ENCODE measurements at regions not wholly inside any gene's neighbourhood (a gene's known extent, or its start where the extent isn't known, plus 50 kb on each side); places are given as distances from the start of the nearest gene placed in this dataset.

DNA sequence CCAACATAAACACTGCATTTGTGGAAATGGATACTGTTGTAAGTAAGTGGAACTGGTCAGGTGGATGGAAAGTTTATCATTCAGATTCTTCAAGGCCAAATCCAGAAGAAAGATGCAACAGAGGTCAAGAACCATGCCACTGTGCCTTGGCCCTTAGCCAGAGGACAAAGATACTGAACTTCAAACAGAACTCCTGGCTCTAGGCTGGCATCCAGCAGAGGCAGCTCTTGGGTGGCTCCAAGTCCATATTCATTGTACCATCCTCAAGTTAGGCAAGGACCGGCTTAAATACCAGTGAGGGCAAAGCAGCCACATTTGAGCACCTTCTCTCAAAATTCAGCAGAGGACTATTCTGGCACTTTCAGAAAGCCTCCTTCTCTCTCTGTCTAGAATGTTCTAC lies 53.2 kb downstream of the DNAAF9 start:
- H2AFZ ChIP-seq (ENCODE audit: low read length, unreplicated experiment), result no peak overlapping the region
- H3K4me1 ChIP-seq (ENCODE audit: control insufficient read depth, insufficient read depth, low read length, unreplicated experiment), result no peaks in the 10 kb centered on the region
- no peak overlapping the region for H3K27ac ChIP-seq (ENCODE audit: low read depth, low read length)
- no peaks in the 10 kb centered on the region for H3K36me3 ChIP-seq (ENCODE audit: insufficient read depth, low read length)
- no peak overlapping the region for H3K4me3 ChIP-seq (ENCODE audit: low read depth, low read length)
- no peaks in the 10 kb centered on the region for H3K27me3 ChIP-seq (ENCODE audit: insufficient read depth, low read length)
- H3K79me2 ChIP-seq (ENCODE audit: control insufficient read depth, insufficient read depth, low read length, unreplicated experiment), result no peaks in the 10 kb centered on the region

DNA sequence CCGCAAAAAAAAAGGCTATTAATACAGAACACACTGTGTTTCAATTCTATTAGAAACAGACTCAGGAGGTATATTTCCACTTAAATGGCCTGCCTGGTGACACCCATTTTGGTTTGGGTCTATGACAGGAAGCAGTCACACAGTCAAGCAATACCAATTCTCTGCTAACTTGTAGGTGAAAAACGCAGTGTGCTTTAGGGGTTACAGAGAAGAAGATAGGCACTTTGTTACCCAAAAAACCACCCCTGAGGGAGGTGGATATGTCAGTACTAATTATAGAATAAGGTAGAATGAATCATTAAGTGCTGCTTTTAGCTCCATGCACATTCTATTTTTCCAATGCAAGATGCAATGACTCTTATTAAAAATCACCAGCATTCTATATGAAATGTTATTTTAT lies 53.8 kb downstream of the DNAAF9 start:
- Histone ChIP-seq H3K79me2 (ENCODE audit: control insufficient read depth, insufficient read depth, low read length, unreplicated experiment) (no peaks in the 10 kb centered on the region), H2AFZ (ENCODE audit: low read length, unreplicated experiment) (no peak overlapping the region), H3K4me3 (ENCODE audit: low read depth, low read length) (no peak overlapping the region), H3K4me1 (ENCODE audit: control insufficient read depth, insufficient read depth, low read length, unreplicated experiment) (no peaks in the 10 kb centered on the region), H3K27ac (ENCODE audit: low read depth, low read length) (no peak overlapping the region), H3K27me3 (ENCODE audit: insufficient read depth, low read length) (no peaks in the 10 kb centered on the region), H3K36me3 (ENCODE audit: insufficient read depth, low read length) (no peaks in the 10 kb centered on the region)

DNA sequence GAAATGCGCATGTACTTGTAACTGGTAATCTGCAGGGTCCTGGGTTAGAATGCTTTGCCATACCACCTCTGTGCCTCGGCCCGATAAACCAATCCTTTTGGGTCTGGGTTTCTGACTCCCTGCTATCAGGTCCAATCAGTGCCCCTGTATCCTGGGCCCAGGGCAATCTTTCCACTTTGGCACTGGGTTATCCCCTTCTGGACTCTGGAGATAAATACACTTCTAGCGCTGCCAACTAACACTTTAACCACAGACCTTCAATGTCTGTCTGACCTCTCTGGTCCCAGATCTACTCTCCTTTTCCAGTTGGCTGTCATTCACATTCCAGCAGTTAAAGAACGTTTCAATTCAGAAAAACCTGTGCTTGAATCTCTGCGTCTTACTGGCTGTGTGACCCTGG lies 55.3 kb downstream of the DNAAF9 start:
- Histone ChIP-seq H3K36me3 (ENCODE audit: insufficient read depth, low read length) (peaks cover 4% of the 10 kb centered on the region), H3K4me1 (ENCODE audit: control insufficient read depth, insufficient read depth, low read length, unreplicated experiment) (no peaks in the 10 kb centered on the region), H3K79me2 (ENCODE audit: control insufficient read depth, insufficient read depth, low read length, unreplicated experiment) (no peaks in the 10 kb centered on the region), H2AFZ (ENCODE audit: low read length, unreplicated experiment) (no peak overlapping the region), H3K27me3 (ENCODE audit: insufficient read depth, low read length) (no peaks in the 10 kb centered on the region), H3K27ac (ENCODE audit: low read depth, low read length) (no peak overlapping the region), H3K4me3 (ENCODE audit: low read depth, low read length) (no peak overlapping the region)

DNA sequence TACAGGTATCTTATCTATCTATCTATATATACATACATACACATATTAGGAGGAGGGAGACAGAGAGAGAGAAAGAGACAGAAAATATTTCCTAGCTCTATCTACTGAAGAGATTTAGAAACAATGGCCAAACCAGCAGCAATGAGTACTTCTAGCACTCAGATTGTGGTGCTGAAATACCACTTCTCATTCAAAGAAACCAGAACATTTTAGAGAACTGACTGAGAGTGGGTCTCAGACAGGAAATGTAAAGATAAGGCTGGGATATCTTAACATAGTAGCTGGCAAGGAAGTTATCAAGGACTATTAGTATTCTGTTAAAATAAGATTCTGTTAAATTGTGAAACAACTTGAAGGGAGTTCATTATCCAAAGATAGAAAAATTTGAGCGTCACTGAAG lies 57.0 kb downstream of the DNAAF9 start:
- Histone ChIP-seq H2AFZ (ENCODE audit: low read length, unreplicated experiment) (no peak overlapping the region), H3K27ac (ENCODE audit: low read depth, low read length) (no peak overlapping the region), H3K27me3 (ENCODE audit: insufficient read depth, low read length) (no peaks in the 10 kb centered on the region), H3K36me3 (ENCODE audit: insufficient read depth, low read length) (peaks cover 7% of the 10 kb centered on the region), H3K4me1 (ENCODE audit: control insufficient read depth, insufficient read depth, low read length, unreplicated experiment) (no peaks in the 10 kb centered on the region), H3K4me3 (ENCODE audit: low read depth, low read length) (no peak overlapping the region), H3K79me2 (ENCODE audit: control insufficient read depth, insufficient read depth, low read length, unreplicated experiment) (no peaks in the 10 kb centered on the region)

DNA sequence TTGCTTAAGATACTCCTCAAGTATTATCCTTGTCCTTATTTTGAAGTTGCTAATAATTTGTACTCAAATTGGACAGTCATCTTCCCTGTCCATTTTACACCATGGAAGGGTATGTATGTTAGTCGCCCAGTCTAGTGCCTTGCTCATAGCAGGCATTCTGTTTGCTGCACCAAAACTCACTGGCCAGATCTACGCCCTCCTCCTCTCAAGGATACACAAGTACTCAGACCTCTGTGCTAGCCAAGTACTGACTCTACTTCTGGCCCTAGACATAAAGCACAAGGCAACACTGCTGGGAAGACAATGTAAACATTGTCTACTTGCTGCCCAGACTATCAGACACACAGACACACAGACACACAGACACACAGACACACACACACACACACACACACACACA lies 57.7 kb downstream of the DNAAF9 start:
- Histone ChIP-seq H3K79me2 (ENCODE audit: control insufficient read depth, insufficient read depth, low read length, unreplicated experiment) (no peaks in the 10 kb centered on the region), H3K27me3 (ENCODE audit: insufficient read depth, low read length) (no peaks in the 10 kb centered on the region), H3K4me3 (ENCODE audit: low read depth, low read length) (no peak overlapping the region), H3K4me1 (ENCODE audit: control insufficient read depth, insufficient read depth, low read length, unreplicated experiment) (no peaks in the 10 kb centered on the region), H3K27ac (ENCODE audit: low read depth, low read length) (no peak overlapping the region), H2AFZ (ENCODE audit: low read length, unreplicated experiment) (no peak overlapping the region), H3K36me3 (ENCODE audit: insufficient read depth, low read length) (peaks cover 7% of the 10 kb centered on the region)

DNA sequence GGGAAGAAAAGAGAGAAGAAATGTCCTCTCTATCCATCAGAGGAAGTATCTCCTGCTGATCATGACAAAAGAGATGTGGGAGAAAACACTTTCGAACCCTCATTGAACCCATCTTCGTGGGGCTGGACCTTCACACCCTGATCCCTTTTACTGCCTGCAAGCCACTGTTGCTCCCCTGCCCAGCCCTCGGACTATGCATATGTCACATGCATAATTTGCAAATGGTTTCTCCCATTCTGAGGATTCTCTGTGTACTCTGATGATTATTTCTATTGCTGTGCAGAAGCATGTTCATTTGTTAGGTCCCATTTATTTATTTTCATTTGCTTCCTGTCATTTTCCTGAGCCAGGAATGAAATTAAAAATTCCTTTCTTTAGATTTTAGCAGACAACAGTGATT lies 64.7 kb downstream of the DNAAF9 start:
- Histone ChIP-seq H3K4me1 (ENCODE audit: control insufficient read depth, insufficient read depth, low read length, unreplicated experiment) (no peaks in the 10 kb centered on the region), H2AFZ (ENCODE audit: low read length, unreplicated experiment) (no peak overlapping the region), H3K36me3 (ENCODE audit: insufficient read depth, low read length) (peaks cover 3% of the 10 kb centered on the region; the same call in 1 of the 2 replicates), H3K4me3 (ENCODE audit: low read depth, low read length) (no peak overlapping the region), H3K79me2 (ENCODE audit: control insufficient read depth, insufficient read depth, low read length, unreplicated experiment) (no peaks in the 10 kb centered on the region), H3K27ac (ENCODE audit: low read depth, low read length) (no peak overlapping the region), H3K27me3 (ENCODE audit: insufficient read depth, low read length) (no peaks in the 10 kb centered on the region)

DNA sequence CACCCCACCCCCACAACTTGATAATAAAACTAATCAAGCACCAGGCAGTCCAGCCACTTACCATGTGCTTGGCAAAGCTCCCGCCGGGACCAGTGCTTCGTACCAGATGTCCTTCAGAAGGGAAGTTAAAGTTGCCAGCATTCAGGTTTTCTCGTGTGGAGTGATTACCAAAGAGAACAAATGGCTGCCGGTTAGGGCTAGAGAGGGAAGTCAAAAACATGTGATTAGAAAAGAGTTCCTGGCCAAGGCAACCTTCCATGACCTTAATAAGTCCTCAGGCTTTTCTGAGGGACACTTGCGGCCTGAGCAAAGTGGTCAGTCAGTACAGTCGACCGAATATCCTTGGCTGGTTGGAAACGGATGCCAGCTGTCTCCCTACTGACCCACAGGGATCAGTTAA lies 67.0 kb downstream of the DNAAF9 start:
- no peaks in the 10 kb centered on the region for H3K36me3 ChIP-seq (ENCODE audit: insufficient read depth, low read length)
- no peak overlapping the region for H2AFZ ChIP-seq (ENCODE audit: low read length, unreplicated experiment)
- H3K4me3 ChIP-seq (ENCODE audit: low read depth, low read length), result no peak overlapping the region
- H3K27ac ChIP-seq (ENCODE audit: low read depth, low read length), result no peak overlapping the region
- no peaks in the 10 kb centered on the region for H3K4me1 ChIP-seq (ENCODE audit: control insufficient read depth, insufficient read depth, low read length, unreplicated experiment)
- H3K79me2 ChIP-seq (ENCODE audit: control insufficient read depth, insufficient read depth, low read length, unreplicated experiment), result no peaks in the 10 kb centered on the region
- no peaks in the 10 kb centered on the region for H3K27me3 ChIP-seq (ENCODE audit: insufficient read depth, low read length)

DNA sequence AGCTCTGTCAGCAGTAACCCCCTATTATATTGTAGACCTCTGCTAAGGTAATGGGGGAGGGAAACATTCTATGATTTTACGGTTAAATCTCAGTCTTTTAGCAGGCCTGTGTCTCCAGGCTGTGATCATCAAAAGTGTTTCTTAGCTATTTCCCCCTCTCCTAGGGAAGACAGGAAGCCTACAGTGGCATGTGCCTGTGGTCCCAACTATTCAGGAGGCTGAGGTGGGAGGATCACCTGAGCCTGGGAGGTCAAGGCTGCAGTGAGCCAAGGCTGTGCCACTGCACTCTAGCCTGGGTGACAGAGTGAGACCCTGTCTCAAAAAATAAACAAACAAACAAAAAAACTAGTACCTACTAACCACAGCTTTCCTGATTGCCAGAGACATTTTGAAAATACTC lies 67.9 kb downstream of the DNAAF9 start:
- no peaks in the 10 kb centered on the region for H3K79me2 ChIP-seq (ENCODE audit: control insufficient read depth, insufficient read depth, low read length, unreplicated experiment)
- no peaks in the 10 kb centered on the region for H3K27me3 ChIP-seq (ENCODE audit: insufficient read depth, low read length)
- no peaks in the 10 kb centered on the region for H3K36me3 ChIP-seq (ENCODE audit: insufficient read depth, low read length)
- no peak overlapping the region for H3K27ac ChIP-seq (ENCODE audit: low read depth, low read length)
- H2AFZ ChIP-seq (ENCODE audit: low read length, unreplicated experiment), result no peak overlapping the region
- no peak overlapping the region for H3K4me3 ChIP-seq (ENCODE audit: low read depth, low read length)
- no peaks in the 10 kb centered on the region for H3K4me1 ChIP-seq (ENCODE audit: control insufficient read depth, insufficient read depth, low read length, unreplicated experiment)

DNA sequence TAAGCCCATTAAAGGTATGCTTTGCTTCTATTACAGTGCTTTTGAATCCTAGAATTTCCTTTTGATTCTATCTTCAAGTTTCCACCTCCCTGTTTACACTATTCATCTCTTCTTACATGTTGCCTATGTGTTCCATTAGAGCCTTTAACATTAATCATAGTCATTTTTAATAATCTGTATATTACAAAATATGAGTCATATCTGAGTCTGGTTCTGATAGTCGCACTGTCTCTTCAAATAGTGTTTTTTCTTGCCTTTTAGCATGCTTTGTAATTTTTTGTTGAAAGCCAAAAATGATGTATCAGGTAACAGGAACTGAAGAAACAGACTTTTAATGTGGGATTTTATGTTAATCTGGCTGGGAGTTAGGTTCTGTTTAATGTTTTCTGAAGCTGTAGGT lies 68.4 kb downstream of the DNAAF9 start:
- H3K4me3 ChIP-seq (ENCODE audit: low read depth, low read length), result no peak overlapping the region
- no peak overlapping the region for H2AFZ ChIP-seq (ENCODE audit: low read length, unreplicated experiment)
- no peaks in the 10 kb centered on the region for H3K27me3 ChIP-seq (ENCODE audit: insufficient read depth, low read length)
- no peaks in the 10 kb centered on the region for H3K4me1 ChIP-seq (ENCODE audit: control insufficient read depth, insufficient read depth, low read length, unreplicated experiment)
- no peak overlapping the region for H3K27ac ChIP-seq (ENCODE audit: low read depth, low read length)
- no peaks in the 10 kb centered on the region for H3K36me3 ChIP-seq (ENCODE audit: insufficient read depth, low read length)
- H3K79me2 ChIP-seq (ENCODE audit: control insufficient read depth, insufficient read depth, low read length, unreplicated experiment), result no peaks in the 10 kb centered on the region

DNA sequence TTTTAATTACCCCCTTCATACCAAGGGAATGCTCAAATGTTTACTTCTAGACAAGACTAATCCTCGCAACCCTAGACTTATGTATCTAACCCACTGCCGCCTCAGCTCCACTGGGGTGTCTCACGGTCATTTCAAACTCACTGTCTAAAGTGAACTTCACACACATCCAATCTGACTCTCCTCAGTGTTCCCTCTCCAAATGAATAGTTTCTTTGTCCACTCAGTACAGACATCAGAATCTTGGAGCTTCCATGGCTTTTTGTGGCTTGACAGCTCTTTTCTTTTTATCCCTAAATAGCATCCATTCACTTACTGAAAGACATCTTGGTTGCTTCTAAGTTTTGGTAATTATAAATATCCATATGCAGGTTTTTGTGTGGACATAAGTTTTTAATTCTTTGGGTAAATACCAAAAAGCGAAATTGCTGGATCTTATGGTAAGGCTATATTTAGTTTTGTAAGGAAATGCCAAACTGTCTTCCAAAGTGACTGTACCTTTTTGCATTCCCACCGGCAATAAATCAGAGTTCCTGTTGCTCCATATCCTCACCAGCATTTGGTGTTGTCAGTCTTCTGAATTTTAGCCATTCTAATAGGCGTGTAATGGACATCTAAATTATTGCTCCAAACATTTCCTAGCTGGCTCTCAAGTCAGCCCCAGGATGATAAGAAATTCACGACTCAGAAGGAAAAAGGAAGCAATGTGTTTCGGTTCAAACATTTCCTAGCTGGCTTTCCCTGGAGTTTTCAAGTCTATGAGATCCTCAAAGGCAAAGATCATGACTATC lies 73.1 kb downstream of the DNAAF9 start:
- no peak overlapping the region for H3K4me3 ChIP-seq (ENCODE audit: low read depth, low read length)
- no peaks in the 10 kb centered on the region for H3K79me2 ChIP-seq (ENCODE audit: control insufficient read depth, insufficient read depth, low read length, unreplicated experiment)
- H3K27ac ChIP-seq (ENCODE audit: low read depth, low read length), result no peak overlapping the region
- H3K4me1 ChIP-seq (ENCODE audit: control insufficient read depth, insufficient read depth, low read length, unreplicated experiment), result no peaks in the 10 kb centered on the region
- H3K36me3 ChIP-seq (ENCODE audit: insufficient read depth, low read length), result 0 out of 2 replicates have a peak, but pooled peaks cover 4% of the 10 kb centered on the region
- no peak overlapping the region for H2AFZ ChIP-seq (ENCODE audit: low read length, unreplicated experiment)
- no peaks in the 10 kb centered on the region for H3K27me3 ChIP-seq (ENCODE audit: insufficient read depth, low read length)

DNA sequence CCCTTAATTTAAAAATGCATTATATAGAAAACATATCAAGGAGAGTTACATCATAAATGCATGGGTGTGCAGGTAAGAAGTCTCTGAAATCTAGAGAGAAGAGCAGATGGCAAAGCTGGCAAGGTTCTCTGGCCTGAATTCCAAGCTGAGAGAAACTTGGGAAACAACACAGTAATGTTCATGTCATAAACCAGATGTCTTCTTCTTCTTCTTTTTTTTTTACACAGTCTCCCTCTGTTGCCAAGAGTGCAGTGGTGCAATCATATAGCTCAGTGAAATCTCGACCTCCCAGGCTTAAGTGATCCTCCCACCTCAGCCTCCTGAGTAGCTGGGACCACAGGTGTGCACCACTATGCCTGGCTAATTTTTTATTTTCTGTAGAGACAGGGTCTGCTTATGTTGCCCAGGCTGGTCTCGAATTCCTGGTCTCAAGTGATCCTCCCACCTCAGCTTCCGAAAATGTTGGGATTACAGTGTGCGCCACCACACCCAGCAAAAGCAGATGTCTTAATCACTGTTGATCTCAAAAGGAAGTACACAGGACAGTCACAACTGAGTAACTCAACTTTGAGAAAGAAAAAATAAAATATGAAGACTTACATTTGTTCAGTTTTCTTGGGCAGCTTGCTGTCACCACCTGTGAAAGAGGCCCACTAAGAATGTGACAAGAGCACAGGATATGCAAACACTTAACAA lies 77.3 kb downstream of the DNAAF9 start:
- H3K4me3 ChIP-seq (ENCODE audit: low read depth, low read length), result no peak overlapping the region
- H3K27me3 ChIP-seq (ENCODE audit: insufficient read depth, low read length), result no peaks in the 10 kb centered on the region
- H3K79me2 ChIP-seq (ENCODE audit: control insufficient read depth, insufficient read depth, low read length, unreplicated experiment), result no peaks in the 10 kb centered on the region
- 0 out of 2 replicates have a peak, but pooled peaks cover 4% of the 10 kb centered on the region for H3K36me3 ChIP-seq (ENCODE audit: insufficient read depth, low read length)
- H2AFZ ChIP-seq (ENCODE audit: low read length, unreplicated experiment), result no peak overlapping the region
- H3K27ac ChIP-seq (ENCODE audit: low read depth, low read length), result no peak overlapping the region
- no peaks in the 10 kb centered on the region for H3K4me1 ChIP-seq (ENCODE audit: control insufficient read depth, insufficient read depth, low read length, unreplicated experiment)
